AG09309 (cell line): ENCODE measurements at regions not wholly inside any gene's neighbourhood (a gene's known extent, or its start where the extent isn't known, plus 50 kb on each side); places are given as distances from the start of the nearest gene placed in this dataset.

Source experiments
- DNase-seq: peaks from one replicate; pipeline ENCODE4 v3.0.0-alpha.2; 2010; ENCODE audit warnings: low read depth
- H3K4me3 ChIP-seq: 2 replicates; pipeline ENCODE4 v1.5.1; 2011; ENCODE audit warnings: mild to moderate bottlenecking, low read depth, low read length, moderate library complexity; ENCODE audit not compliant: control insufficient read depth
- TF ChIP-seq, protein P1 (sequence below): IDR thresholded peaks from 2 replicates; pipeline ENCODE4 v1.5.1; 2011; ENCODE audit warnings: mild to moderate bottlenecking, low read depth, low read length, inconsistent platforms; ENCODE audit not compliant: insufficient read depth, control insufficient read depth; ENCODE audit errors: missing control alignments

DNA sequence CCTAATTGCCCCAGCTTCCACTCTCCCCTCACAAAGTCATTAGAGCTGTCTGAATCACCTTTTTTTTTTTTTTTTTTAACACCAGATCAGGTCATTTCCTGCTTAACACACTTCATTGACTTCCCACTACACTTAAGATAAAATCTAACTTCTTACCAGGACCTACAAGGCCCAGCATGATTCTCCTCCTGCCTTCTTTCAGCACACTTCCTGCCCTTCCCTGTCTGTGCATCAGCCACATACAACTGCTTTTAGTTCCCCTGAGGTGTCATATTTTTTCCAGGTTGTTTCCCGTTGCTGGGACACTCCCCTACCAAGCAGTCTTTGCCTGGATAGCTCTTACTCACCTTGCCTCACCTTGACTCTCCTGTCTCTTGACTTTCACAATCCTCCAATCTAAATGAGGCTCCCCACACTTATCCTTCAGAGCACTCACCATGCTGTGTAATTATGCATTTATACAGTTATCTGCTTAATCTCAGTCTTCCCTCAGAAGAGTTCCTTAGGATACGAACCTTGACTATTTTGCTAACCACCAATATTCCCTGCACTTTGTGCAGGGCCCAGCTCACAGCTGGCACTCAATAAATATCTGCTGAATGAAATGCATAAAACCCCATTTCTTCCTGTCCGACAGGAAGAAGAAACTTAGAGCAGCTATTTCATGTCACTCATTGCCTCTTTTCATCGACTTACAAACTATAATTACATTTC lies 96.6 kb upstream of the AKIP1 start:
- TF ChIP-seq, protein P1, sequence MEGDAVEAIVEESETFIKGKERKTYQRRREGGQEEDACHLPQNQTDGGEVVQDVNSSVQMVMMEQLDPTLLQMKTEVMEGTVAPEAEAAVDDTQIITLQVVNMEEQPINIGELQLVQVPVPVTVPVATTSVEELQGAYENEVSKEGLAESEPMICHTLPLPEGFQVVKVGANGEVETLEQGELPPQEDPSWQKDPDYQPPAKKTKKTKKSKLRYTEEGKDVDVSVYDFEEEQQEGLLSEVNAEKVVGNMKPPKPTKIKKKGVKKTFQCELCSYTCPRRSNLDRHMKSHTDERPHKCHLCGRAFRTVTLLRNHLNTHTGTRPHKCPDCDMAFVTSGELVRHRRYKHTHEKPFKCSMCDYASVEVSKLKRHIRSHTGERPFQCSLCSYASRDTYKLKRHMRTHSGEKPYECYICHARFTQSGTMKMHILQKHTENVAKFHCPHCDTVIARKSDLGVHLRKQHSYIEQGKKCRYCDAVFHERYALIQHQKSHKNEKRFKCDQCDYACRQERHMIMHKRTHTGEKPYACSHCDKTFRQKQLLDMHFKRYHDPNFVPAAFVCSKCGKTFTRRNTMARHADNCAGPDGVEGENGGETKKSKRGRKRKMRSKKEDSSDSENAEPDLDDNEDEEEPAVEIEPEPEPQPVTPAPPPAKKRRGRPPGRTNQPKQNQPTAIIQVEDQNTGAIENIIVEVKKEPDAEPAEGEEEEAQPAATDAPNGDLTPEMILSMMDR, result no peak
- no peak overlapping the region for H3K4me3 ChIP-seq
- DNase-seq, result no peak

GRCh38 chr11:8814923-8815240 lies 96.1 kb upstream of the AKIP1 start:
- H3K4me3 ChIP-seq, result no peak overlapping the region
- TF ChIP-seq, protein P1, result no peak
- DNase-seq, result no peak

DNA sequence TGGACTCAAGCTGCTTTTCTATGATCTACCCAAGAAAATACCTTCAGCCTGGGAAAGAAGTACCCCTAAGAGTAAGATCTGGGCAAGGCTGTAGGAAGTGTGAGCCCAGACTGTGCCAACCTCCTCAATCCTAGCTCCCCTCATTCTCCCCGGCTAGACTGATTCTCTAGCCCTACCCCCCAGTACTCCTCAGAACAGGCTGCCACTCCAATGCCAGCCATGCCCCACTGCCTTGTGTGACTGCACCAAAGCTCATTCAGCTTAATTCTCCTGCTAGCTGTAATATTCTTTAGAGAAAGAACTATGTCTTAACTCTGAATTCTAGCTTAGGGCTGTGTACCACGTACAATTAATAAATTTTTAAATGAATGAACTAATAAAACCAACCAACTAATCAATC lies 92.6 kb upstream of the AKIP1 start:
- H3K4me3 ChIP-seq, result no peak overlapping the region
- TF ChIP-seq, protein P1, result no peak
- DNase-seq, result no peak

GRCh38 chr11:8820401-8820800 lies 90.6 kb upstream of the AKIP1 start:
- no peak overlapping the region for H3K4me3 ChIP-seq
- TF ChIP-seq, protein P1, result no peak
- DNase-seq, result no peak

DNA sequence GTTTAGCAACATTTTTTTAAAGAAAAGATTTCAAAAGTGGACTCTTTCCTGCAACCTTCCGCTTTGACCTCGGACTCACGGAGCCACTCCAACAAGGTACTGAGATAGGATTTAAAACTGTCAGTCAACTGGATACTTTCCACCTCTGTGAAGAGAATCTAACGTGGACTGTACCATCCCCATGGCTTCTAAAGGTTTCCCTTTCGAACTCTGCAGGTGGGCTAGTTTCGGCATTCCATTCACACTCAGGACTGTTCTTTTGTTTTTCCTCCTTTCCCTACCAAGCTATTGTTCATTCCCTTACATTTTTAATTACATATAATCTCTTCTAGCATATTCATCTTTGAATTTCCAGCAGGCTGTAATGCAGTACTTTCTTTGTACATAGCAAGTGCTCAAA lies 88.5 kb upstream of the AKIP1 start:
- TF ChIP-seq, protein P1, result no peak
- H3K4me3 ChIP-seq, result no peak overlapping the region
- DNase-seq, result no peak

DNA sequence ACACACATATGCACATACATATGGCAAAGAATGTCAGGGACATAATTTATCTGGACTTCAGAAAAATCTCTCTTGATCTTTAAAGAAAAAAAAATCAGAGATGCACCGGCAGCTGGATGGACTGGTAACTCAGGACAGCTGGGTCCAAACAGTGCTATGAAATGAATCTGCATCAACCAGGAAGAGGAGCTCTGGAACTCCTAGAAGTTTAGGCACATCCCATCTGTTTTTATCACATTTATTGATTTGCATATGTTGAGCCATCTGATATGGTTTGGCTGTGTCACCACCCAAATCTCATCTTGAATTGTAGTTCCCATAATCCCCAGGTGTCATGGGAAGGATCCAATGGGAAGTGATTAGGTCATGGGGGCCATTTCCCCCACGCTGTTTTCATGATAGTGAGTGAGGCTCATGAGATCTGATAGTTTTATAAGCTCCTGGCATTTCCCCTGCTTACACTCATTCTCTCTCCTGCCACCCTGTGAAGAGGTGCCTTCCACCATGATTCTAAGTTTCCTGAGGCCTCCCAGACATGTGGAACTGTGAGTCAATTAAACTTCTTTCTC lies 87.7 kb upstream of the AKIP1 start:
- H3K4me3 ChIP-seq, result no peak overlapping the region
- DNase-seq, result no peak
- TF ChIP-seq, protein P1, result no peak
